Adrenal gland (tissue), 9 donors: ENCODE measurements at regions not wholly inside any gene's neighbourhood (a gene's known extent, or its start where the extent isn't known, plus 50 kb on each side); places are given as distances from the start of the nearest gene placed in this dataset.

Experiments
- DNase-seq, 7 donors: peaks; one replicate each; pipeline ENCODE4 v3.0.0-alpha.2; 2019 to 2020
- H3K27ac ChIP-seq, 5 donors: fragments of 200-600 bp; sonication (generic) in 4 of 5; 1 replicate in 3 of 5; 2 replicates in 2 of 5; pipeline versions ENCODE4 v1.5.1 to v1.8.0; 2016 to 2020; ENCODE audit warnings: mild to moderate bottlenecking in 1 of 5
- H3K27me3 ChIP-seq: fragments of 200-600 bp; 2 replicates; pipeline ENCODE4 v1.8.0; 2021
- H3K36me3 ChIP-seq, 2 donors: fragments of 200-600 bp; replicated peaks in 1 of 2; 1 replicate in 1 of 2; 2 replicates in 1 of 2; pipeline versions ENCODE4 v1.5.1 to v1.8.0; 2018 to 2022
- H3K4me1 ChIP-seq, 2 donors: fragments of 200-600 bp; replicated peaks in 1 of 2; 1 replicate in 1 of 2; 2 replicates in 1 of 2; pipeline versions ENCODE4 v1.5.1 to v1.8.0; 2018 to 2021
- H3K4me3 ChIP-seq, 4 donors: fragments of 200-600 bp; sonication (generic) in 3 of 4; one replicate each; pipeline ENCODE4 v1.5.1; 2016 to 2018
- H3K9me3 ChIP-seq, 3 donors: fragments of 200-600 bp; sonication (generic) in 1 of 3; replicated peaks in 1 of 3; 1 replicate in 2 of 3; 2 replicates in 1 of 3; pipeline versions ENCODE4 v1.5.1 to v1.8.0; 2016 to 2021
- CTCF ChIP-seq, 6 experiments: fragments of 450-650 bp in 4 of 6; fragments of 200-600 bp in 2 of 6; sonication (generic) in 1 of 6; IDR thresholded peaks; 1 replicate in 5 of 6; 2 replicates in 1 of 6; pipeline versions ENCODE4 v1.5.1 to v1.8.0; 2016 to 2021; ENCODE audit warnings: antibody characterized with exemption in 6 of 6, mild to moderate bottlenecking in 2 of 6, moderate library complexity in 1 of 6
- POLR2A ChIP-seq, 2 donors: fragments of 450-650 bp; IDR thresholded peaks; one replicate each; pipeline ENCODE4 v1.6.1; 2017; ENCODE audit warnings: antibody characterized with exemption in 2 of 2, mild to moderate bottlenecking in 2 of 2, moderate library complexity in 1 of 2
- WGBS, 4 donors: extraction: QIAGEN DNeasy Blood & Tissue Kit in 2 of 4; methylation state at CpG; one replicate each; pipeline versions ENCODE4 v1.1.5 to v1.1.7; 2013 to 2017; 5-methylcytosine and 5-hydroxymethylcytosine counted together
- intact Hi-C, 2 donors: fragments of 100-400 bp; cut with DNase I; formaldehyde crosslinking; loops; one replicate each; pipeline versions ENCODE4 v1.14.1 to v1.15.0; 2022 to 2023
- donor health status: healthy with polysubstance abuse.
- donor health status: Bipolar disorder and iron deficiency.
- donor health status: DM: yes; HTN: yes; CAD: no.
- donor health status: DM: no; HTN: no; CAD: no.
- donor health status: DM: no; HTN: no; CAD: no.

DNA sequence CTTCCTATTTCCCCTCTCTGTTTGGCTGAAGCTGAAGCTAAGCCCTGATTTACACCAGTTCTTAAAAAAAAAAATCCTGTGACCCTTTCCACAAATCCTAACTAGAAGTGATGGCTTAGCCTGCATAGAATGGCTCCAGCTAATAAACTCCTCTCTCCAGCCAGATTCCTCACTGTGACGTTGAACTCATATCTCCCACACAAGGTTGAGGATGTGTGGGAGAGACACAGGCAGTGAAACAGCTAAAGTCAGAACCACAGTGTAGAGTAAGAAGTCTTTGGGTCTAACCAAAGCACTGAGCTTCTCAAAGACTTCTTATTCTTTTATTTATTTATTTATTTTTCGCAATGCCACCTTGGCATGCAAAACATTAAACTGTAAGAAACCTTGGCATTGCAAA is 268.3 kb downstream of the SNX13 start:
- no peak for DNase-seq
- Histone ChIP-seq H3K4me3 (no peak overlapping the region), H3K27ac (no peak overlapping the region), H3K4me1 (no peaks in the 10 kb centered on the region), H3K9me3 (no peaks in the 10 kb centered on the region), H3K36me3 (no peaks in the 10 kb centered on the region), H3K27me3 (no peaks in the 10 kb centered on the region)
- no peak for TF ChIP-seq POLR2A (IDR thresholded peaks at IDR 0.05)
- no peak for TF ChIP-seq CTCF (IDR thresholded peaks at IDR 0.05)
- 81 to 92% (median 86%) methylated on average over 2 of the region's 2 CpGs for WGBS, 4 donors
- intact Hi-C loops = no loop called here

- TF ChIP-seq POLR2A (IDR thresholded peaks at IDR 0.05) (no peak), CTCF (IDR thresholded peaks at IDR 0.05) (no peak)
- H3K4me3 ChIP-seq = no peak overlapping the region
- no peaks in the 10 kb centered on the region for H3K36me3 ChIP-seq
- H3K4me1 ChIP-seq = no peaks in the 10 kb centered on the region
- H3K27ac ChIP-seq = no peak overlapping the region
- WGBS, 4 donors = 90 to 94% (median 92%) methylated on average over 4 of the region's 4 CpGs
- H3K9me3 ChIP-seq = no peaks in the 10 kb centered on the region
- intact Hi-C loops = no loop called here
- no peaks in the 10 kb centered on the region for H3K27me3 ChIP-seq
- DNase-seq = no peak
Measured at GRCh38 chr7:17672783-17673182, 267.5 kb downstream of the SNX13 start.

- 81 to 85% (median 83%) methylated on average over 8 of the region's 8 CpGs for WGBS, 4 donors
Measured at GRCh38 chr7:17674166-17674942, 265.9 kb downstream of the SNX13 start.

More at GRCh38 chr7:17674166-17674942, 265.9 kb downstream of the SNX13 start:
- Histone ChIP-seq H3K4me1 (peaks cover 0 to 4% of the 10 kb centered on the region in 2 donors), H3K27me3 (no peaks in the 10 kb centered on the region), H3K36me3 (no peaks in the 10 kb centered on the region), H3K27ac (no peak overlapping the region), H3K9me3 (no peaks in the 10 kb centered on the region), H3K4me3 (no peak overlapping the region)
- intact Hi-C loops = no loop called here
- peak in 1 of 7 donors; percentile 11 for DNase-seq
- TF ChIP-seq CTCF (IDR thresholded peaks at IDR 0.05) (no peak), POLR2A (IDR thresholded peaks at IDR 0.05) (no peak)
